GM12878 (cell line): ENCODE measurements at regions not wholly inside any gene's neighbourhood (a gene's known extent, or its start where the extent isn't known, plus 50 kb on each side); places are given as distances from the start of the nearest gene placed in this dataset.

Experiments used
- EP300 ChIP-seq, 2 experiments: fragments of 150-350 bp in 1 of 2; IDR thresholded peaks; 2 replicates each; pipeline ENCODE4 v1.6.1; 2011 to 2012; ENCODE audit warnings: low read depth in 2 of 2, low read length in 2 of 2, borderline replicate concordance in 1 of 2, improper control_type of control experiment in 1 of 2, inconsistent platforms in 1 of 2; ENCODE audit not compliant: control insufficient read depth in 1 of 2
- EZH2 ChIP-seq: IDR thresholded peaks from 2 replicates; pipeline ENCODE4 v1.6.1; 2012; ENCODE audit warnings: low read depth, mild to moderate bottlenecking, control low read depth, inconsistent platforms, low read length, borderline replicate concordance; ENCODE audit not compliant: control insufficient read depth
- MXI1 ChIP-seq: fragments of 150-350 bp; IDR thresholded peaks from 2 replicates; pipeline ENCODE4 v1.6.1; 2011; ENCODE audit warnings: low read depth, mild to moderate bottlenecking, inconsistent platforms, low read length, improper control_type of control experiment
- MYC ChIP-seq: IDR thresholded peaks from 2 replicates; pipeline ENCODE4 v1.6.1; 2011; ENCODE audit warnings: mild to moderate bottlenecking, low read length, moderate library complexity, inconsistent platforms; ENCODE audit not compliant: insufficient read depth, insufficient replicate concordance, insufficient read length, severe bottlenecking
- POLR2AphosphoS5 ChIP-seq: IDR thresholded peaks from 2 replicates; pipeline ENCODE4 v1.6.1; 2011; ENCODE audit warnings: mild to moderate bottlenecking, low read length, inconsistent platforms
- RAD21 ChIP-seq: IDR thresholded peaks from 2 replicates; pipeline ENCODE4 v1.6.1; 2011; ENCODE audit warnings: mild to moderate bottlenecking, low read depth, low read length, moderate library complexity; ENCODE audit not compliant: insufficient read depth
- SMC3 ChIP-seq: IDR thresholded peaks from 2 replicates; pipeline ENCODE4 v1.6.1; 2011; ENCODE audit warnings: low read length, improper control_type of control experiment, borderline replicate concordance
- SRF ChIP-seq, 2 experiments: IDR thresholded peaks; 2 replicates each; pipeline ENCODE4 v1.6.1; 2011; ENCODE audit warnings: low read depth in 2 of 2, low read length in 2 of 2, mild to moderate bottlenecking in 1 of 2, moderate library complexity in 1 of 2
- ZBED1 ChIP-seq: IDR thresholded peaks from 2 replicates; pipeline ENCODE4 v1.6.1; 2016; ENCODE audit warnings: borderline replicate concordance
- ZNF24 ChIP-seq: fragments of 450-650 bp; IDR thresholded peaks from 2 replicates; pipeline ENCODE4 v1.6.1; 2017; ENCODE audit warnings: antibody characterized with exemption, mild to moderate bottlenecking
- TF ChIP-seq, protein P1 (sequence below), 3 experiments: IDR thresholded peaks in 2 of 3; conservative IDR thresholded peaks in 1 of 3; 2 replicates each; pipeline ENCODE4 v1.5.1; 2011; ENCODE audit warnings: low read depth in 3 of 3, low read length in 3 of 3, mild to moderate bottlenecking in 3 of 3, control low read depth in 2 of 3, moderate library complexity in 2 of 3, inconsistent platforms in 1 of 3, mixed read lengths in 1 of 3; ENCODE audit not compliant: control insufficient read depth in 2 of 3, insufficient read depth in 1 of 3; ENCODE audit errors: extremely low read depth in 1 of 3
- TF ChIP-seq, protein P2 (sequence below): IDR thresholded peaks from 2 replicates; pipeline ENCODE4 v1.6.1; 2012; ENCODE audit warnings: mild to moderate bottlenecking, low read depth, low read length
- TF ChIP-seq, protein P3 (sequence below): fragments of 450-650 bp; IDR thresholded peaks from 2 replicates; pipeline ENCODE4 v1.6.1; 2016; ENCODE audit warnings: mild to moderate bottlenecking, moderate library complexity, borderline replicate concordance
- TF ChIP-seq, protein P4 (sequence below): IDR thresholded peaks from 2 replicates; pipeline ENCODE4 v1.6.1; 2012; ENCODE audit warnings: low read length, inconsistent platforms

DNA sequence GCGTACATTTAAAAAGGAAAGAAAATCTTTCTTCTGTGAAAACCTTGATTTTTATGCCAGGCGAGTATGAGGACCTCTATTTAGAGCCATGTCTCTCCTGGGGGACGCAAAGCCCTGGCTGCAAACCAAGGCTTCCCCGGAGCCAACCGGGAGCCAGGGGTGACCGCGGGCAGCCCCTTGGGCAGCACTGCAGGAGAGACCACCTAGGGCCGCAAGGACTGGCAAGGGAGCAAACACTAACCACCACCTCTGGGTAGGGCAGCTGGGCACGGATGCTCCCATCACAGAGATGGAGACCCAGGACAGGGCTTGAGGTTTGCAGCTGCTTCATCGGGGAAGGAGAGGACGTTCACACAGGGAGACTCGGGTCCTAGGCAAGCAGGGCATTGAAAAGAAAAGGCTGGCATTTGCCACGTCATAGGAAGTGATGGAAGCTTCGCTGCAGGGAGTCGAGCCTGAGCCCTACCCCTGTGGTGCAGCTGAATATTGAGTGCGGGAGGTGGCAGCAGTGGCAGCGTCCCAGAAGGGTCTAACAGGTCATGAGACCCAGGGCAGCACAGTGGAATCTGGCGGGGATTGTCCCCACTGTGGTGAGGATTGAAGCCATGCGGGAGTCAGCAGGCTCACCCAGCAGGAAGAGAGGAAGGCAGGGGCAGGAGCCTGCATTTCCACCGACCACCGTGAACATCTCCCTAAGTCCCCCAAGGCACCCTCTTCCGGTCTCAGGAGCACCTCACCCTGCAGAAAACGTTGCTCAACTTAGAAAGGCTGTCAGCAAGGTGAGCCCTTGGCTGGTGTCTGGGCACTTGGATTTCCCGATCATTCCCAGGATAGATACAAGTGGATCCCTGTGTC lies 156.2 kb upstream of the CST7 start:
- TF ChIP-seq EZH2 (no peak), EP300 (IDR thresholded peaks at IDR 0.05; ENCODE audit: borderline replicate concordance in 1 of 2, control insufficient read depth in 1 of 2, low read depth in 2 of 2, low read length in 2 of 2) (no peak), ZBED1 (no peak), POLR2AphosphoS5 (no peak), RAD21 (no peak), MYC (no peak), SMC3 (no peak), ZNF24 (no peak), MXI1 (no peak), SRF (IDR thresholded peaks at IDR 0.05; ENCODE audit: low read depth in 2 of 2, low read length in 2 of 2) (no peak)
- TF ChIP-seq, protein P1, sequence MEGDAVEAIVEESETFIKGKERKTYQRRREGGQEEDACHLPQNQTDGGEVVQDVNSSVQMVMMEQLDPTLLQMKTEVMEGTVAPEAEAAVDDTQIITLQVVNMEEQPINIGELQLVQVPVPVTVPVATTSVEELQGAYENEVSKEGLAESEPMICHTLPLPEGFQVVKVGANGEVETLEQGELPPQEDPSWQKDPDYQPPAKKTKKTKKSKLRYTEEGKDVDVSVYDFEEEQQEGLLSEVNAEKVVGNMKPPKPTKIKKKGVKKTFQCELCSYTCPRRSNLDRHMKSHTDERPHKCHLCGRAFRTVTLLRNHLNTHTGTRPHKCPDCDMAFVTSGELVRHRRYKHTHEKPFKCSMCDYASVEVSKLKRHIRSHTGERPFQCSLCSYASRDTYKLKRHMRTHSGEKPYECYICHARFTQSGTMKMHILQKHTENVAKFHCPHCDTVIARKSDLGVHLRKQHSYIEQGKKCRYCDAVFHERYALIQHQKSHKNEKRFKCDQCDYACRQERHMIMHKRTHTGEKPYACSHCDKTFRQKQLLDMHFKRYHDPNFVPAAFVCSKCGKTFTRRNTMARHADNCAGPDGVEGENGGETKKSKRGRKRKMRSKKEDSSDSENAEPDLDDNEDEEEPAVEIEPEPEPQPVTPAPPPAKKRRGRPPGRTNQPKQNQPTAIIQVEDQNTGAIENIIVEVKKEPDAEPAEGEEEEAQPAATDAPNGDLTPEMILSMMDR (IDR thresholded peaks at IDR 0.05 in 2 of 3, conservative IDR thresholded peaks at IDR 0.05 in 1 of 3; ENCODE audit: control insufficient read depth in 2 of 3, extremely low read depth in 1 of 3, insufficient read depth in 1 of 3, low read depth in 3 of 3, low read length in 3 of 3) = no peak
- TF ChIP-seq, protein P2, sequence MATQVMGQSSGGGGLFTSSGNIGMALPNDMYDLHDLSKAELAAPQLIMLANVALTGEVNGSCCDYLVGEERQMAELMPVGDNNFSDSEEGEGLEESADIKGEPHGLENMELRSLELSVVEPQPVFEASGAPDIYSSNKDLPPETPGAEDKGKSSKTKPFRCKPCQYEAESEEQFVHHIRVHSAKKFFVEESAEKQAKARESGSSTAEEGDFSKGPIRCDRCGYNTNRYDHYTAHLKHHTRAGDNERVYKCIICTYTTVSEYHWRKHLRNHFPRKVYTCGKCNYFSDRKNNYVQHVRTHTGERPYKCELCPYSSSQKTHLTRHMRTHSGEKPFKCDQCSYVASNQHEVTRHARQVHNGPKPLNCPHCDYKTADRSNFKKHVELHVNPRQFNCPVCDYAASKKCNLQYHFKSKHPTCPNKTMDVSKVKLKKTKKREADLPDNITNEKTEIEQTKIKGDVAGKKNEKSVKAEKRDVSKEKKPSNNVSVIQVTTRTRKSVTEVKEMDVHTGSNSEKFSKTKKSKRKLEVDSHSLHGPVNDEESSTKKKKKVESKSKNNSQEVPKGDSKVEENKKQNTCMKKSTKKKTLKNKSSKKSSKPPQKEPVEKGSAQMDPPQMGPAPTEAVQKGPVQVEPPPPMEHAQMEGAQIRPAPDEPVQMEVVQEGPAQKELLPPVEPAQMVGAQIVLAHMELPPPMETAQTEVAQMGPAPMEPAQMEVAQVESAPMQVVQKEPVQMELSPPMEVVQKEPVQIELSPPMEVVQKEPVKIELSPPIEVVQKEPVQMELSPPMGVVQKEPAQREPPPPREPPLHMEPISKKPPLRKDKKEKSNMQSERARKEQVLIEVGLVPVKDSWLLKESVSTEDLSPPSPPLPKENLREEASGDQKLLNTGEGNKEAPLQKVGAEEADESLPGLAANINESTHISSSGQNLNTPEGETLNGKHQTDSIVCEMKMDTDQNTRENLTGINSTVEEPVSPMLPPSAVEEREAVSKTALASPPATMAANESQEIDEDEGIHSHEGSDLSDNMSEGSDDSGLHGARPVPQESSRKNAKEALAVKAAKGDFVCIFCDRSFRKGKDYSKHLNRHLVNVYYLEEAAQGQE = no peak
- TF ChIP-seq, protein P3, sequence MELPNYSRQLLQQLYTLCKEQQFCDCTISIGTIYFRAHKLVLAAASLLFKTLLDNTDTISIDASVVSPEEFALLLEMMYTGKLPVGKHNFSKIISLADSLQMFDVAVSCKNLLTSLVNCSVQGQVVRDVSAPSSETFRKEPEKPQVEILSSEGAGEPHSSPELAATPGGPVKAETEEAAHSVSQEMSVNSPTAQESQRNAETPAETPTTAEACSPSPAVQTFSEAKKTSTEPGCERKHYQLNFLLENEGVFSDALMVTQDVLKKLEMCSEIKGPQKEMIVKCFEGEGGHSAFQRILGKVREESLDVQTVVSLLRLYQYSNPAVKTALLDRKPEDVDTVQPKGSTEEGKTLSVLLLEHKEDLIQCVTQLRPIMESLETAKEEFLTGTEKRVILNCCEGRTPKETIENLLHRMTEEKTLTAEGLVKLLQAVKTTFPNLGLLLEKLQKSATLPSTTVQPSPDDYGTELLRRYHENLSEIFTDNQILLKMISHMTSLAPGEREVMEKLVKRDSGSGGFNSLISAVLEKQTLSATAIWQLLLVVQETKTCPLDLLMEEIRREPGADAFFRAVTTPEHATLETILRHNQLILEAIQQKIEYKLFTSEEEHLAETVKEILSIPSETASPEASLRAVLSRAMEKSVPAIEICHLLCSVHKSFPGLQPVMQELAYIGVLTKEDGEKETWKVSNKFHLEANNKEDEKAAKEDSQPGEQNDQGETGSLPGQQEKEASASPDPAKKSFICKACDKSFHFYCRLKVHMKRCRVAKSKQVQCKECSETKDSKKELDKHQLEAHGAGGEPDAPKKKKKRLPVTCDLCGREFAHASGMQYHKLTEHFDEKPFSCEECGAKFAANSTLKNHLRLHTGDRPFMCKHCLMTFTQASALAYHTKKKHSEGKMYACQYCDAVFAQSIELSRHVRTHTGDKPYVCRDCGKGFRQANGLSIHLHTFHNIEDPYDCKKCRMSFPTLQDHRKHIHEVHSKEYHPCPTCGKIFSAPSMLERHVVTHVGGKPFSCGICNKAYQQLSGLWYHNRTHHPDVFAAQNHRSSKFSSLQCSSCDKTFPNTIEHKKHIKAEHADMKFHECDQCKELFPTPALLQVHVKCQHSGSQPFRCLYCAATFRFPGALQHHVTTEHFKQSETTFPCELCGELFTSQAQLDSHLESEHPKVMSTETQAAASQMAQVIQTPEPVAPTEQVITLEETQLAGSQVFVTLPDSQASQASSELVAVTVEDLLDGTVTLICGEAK = no peak
- TF ChIP-seq, protein P4, sequence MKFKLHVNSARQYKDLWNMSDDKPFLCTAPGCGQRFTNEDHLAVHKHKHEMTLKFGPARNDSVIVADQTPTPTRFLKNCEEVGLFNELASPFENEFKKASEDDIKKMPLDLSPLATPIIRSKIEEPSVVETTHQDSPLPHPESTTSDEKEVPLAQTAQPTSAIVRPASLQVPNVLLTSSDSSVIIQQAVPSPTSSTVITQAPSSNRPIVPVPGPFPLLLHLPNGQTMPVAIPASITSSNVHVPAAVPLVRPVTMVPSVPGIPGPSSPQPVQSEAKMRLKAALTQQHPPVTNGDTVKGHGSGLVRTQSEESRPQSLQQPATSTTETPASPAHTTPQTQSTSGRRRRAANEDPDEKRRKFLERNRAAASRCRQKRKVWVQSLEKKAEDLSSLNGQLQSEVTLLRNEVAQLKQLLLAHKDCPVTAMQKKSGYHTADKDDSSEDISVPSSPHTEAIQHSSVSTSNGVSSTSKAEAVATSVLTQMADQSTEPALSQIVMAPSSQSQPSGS = no peak
